ENCODE measurements at regions not wholly inside any gene's neighbourhood (a gene's known extent, or its start where the extent isn't known, plus 50 kb on each side); places are given as distances from the start of the nearest gene placed in this dataset.

DNA sequence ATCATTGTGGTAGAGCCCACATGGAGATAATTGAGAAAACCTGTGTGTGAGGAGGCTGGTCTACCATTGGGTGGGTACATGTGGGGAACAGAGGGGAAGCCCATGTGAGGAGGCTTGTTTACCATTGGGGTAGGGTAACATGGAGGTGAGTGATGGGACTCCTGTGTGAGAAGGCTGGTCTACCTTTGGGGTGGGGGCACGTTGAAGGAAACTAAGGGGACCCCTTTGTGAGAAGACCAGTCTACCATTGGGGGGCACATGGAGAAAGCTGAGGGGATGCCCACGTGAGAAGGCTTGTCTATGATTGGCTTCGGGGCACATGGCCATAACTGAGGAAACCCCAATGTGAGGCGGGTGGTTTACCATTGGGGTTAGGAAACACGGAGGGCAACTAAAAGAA, 158.5 kb downstream of the FBLN2 start:
- no peak overlapping the region for H3K4me3 ChIP-seq (ENCODE audit: low read length)
- no peak overlapping the region for H3K4me2 ChIP-seq (ENCODE audit: low read length)
- H2AFZ ChIP-seq (ENCODE audit: low read depth, low read length) = no peak overlapping the region
- TF ChIP-seq RAD21 (conservative IDR thresholded peaks at IDR 0.05) (no peak), SMC3 (conservative IDR thresholded peaks at IDR 0.05; ENCODE audit: poor library complexity) (no peak), POLR2AphosphoS5 (IDR thresholded peaks at IDR 0.05) (no peak), EP300 (conservative IDR thresholded peaks at IDR 0.05; ENCODE audit: poor library complexity, severe bottlenecking) (no peak)
- TF ChIP-seq, protein P1, sequence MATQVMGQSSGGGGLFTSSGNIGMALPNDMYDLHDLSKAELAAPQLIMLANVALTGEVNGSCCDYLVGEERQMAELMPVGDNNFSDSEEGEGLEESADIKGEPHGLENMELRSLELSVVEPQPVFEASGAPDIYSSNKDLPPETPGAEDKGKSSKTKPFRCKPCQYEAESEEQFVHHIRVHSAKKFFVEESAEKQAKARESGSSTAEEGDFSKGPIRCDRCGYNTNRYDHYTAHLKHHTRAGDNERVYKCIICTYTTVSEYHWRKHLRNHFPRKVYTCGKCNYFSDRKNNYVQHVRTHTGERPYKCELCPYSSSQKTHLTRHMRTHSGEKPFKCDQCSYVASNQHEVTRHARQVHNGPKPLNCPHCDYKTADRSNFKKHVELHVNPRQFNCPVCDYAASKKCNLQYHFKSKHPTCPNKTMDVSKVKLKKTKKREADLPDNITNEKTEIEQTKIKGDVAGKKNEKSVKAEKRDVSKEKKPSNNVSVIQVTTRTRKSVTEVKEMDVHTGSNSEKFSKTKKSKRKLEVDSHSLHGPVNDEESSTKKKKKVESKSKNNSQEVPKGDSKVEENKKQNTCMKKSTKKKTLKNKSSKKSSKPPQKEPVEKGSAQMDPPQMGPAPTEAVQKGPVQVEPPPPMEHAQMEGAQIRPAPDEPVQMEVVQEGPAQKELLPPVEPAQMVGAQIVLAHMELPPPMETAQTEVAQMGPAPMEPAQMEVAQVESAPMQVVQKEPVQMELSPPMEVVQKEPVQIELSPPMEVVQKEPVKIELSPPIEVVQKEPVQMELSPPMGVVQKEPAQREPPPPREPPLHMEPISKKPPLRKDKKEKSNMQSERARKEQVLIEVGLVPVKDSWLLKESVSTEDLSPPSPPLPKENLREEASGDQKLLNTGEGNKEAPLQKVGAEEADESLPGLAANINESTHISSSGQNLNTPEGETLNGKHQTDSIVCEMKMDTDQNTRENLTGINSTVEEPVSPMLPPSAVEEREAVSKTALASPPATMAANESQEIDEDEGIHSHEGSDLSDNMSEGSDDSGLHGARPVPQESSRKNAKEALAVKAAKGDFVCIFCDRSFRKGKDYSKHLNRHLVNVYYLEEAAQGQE (IDR thresholded peaks at IDR 0.05; ENCODE audit: borderline replicate concordance) = no peak
- H3K36me3 ChIP-seq (ENCODE audit: insufficient read depth, low read length) = no peaks in the 10 kb centered on the region
- H3K9me3 ChIP-seq (ENCODE audit: low read length) = no peaks in the 10 kb centered on the region
- no peaks in the 10 kb centered on the region for H4K20me1 ChIP-seq (ENCODE audit: insufficient read depth)
- no peak overlapping the region for H3K9ac ChIP-seq (ENCODE audit: low read length)
- H3K27me3 ChIP-seq (ENCODE audit: insufficient read depth, low read depth, low read length) = no peaks in the 10 kb centered on the region
- H3K27ac ChIP-seq (ENCODE audit: low read length) = no peak overlapping the region
- H3K9me2 ChIP-seq (ENCODE audit: insufficient read depth, low read length) = no peaks in the 10 kb centered on the region
- H3F3A ChIP-seq (ENCODE audit: insufficient read depth, low read length, poor library complexity, severe bottlenecking) = no peaks in the 10 kb centered on the region
- no peaks in the 10 kb centered on the region for H3K79me2 ChIP-seq (replicated peaks; ENCODE audit: insufficient read depth, low read length)

DNA sequence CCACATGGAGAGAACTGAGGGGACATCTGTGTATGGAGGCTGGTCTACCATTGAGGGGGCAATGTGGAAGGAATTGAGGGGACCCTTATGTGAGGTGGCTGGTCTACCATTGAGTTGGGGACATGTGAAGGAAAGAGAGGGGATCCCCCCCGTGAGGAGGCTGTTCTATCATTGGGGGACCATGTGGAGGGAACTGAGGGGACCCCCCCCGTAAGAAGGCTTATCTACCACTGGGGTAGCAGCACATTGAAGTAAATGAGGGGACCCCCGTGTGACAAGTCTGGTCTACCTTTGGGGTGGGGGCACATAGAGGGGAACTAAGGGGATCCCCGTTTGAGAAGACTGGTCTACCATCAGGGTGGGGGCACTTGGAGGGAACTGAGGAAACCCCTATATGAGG, 158.0 kb downstream of the FBLN2 start:
- no peaks in the 10 kb centered on the region for H4K20me1 ChIP-seq (ENCODE audit: insufficient read depth)
- TF ChIP-seq TAF1 (IDR thresholded peaks at IDR 0.05; ENCODE audit: low read depth) (no peak), RAD21 (conservative IDR thresholded peaks at IDR 0.05) (no peak), MXI1 (conservative IDR thresholded peaks at IDR 0.05; ENCODE audit: poor library complexity, severe bottlenecking) (no peak), EP300 (conservative IDR thresholded peaks at IDR 0.05; ENCODE audit: poor library complexity, severe bottlenecking) (no peak), POLR2AphosphoS5 (IDR thresholded peaks at IDR 0.05) (no peak), SMC3 (conservative IDR thresholded peaks at IDR 0.05; ENCODE audit: poor library complexity) (no peak), EZH2 (IDR thresholded peaks at IDR 0.05; ENCODE audit: borderline replicate concordance, insufficient read depth, low read length, poor library complexity, severe bottlenecking) (no peak)
- TF ChIP-seq, protein P1 (IDR thresholded peaks at IDR 0.05; ENCODE audit: borderline replicate concordance) = no peak
- TF ChIP-seq, protein P2, sequence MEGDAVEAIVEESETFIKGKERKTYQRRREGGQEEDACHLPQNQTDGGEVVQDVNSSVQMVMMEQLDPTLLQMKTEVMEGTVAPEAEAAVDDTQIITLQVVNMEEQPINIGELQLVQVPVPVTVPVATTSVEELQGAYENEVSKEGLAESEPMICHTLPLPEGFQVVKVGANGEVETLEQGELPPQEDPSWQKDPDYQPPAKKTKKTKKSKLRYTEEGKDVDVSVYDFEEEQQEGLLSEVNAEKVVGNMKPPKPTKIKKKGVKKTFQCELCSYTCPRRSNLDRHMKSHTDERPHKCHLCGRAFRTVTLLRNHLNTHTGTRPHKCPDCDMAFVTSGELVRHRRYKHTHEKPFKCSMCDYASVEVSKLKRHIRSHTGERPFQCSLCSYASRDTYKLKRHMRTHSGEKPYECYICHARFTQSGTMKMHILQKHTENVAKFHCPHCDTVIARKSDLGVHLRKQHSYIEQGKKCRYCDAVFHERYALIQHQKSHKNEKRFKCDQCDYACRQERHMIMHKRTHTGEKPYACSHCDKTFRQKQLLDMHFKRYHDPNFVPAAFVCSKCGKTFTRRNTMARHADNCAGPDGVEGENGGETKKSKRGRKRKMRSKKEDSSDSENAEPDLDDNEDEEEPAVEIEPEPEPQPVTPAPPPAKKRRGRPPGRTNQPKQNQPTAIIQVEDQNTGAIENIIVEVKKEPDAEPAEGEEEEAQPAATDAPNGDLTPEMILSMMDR (IDR thresholded peaks at IDR 0.05; ENCODE audit: poor library complexity, severe bottlenecking) = no peak
- H3K9me3 ChIP-seq (ENCODE audit: low read length) = no peaks in the 10 kb centered on the region
- no peak overlapping the region for H2AFZ ChIP-seq (ENCODE audit: low read depth, low read length)
- no peak overlapping the region for H3K9ac ChIP-seq (ENCODE audit: low read length)
- H3K79me2 ChIP-seq (replicated peaks; ENCODE audit: insufficient read depth, low read length) = no peaks in the 10 kb centered on the region
- H3K27me3 ChIP-seq (ENCODE audit: insufficient read depth, low read depth, low read length) = no peaks in the 10 kb centered on the region
- no peaks in the 10 kb centered on the region for H3F3A ChIP-seq (ENCODE audit: insufficient read depth, low read length, poor library complexity, severe bottlenecking)
- H3K36me3 ChIP-seq (ENCODE audit: insufficient read depth, low read length) = no peaks in the 10 kb centered on the region
- no peak overlapping the region for H3K4me2 ChIP-seq (ENCODE audit: low read length)
- H3K27ac ChIP-seq (ENCODE audit: low read length) = no peak overlapping the region
- H3K4me3 ChIP-seq (ENCODE audit: low read length) = no peak overlapping the region
- no peaks in the 10 kb centered on the region for H3K9me2 ChIP-seq (ENCODE audit: insufficient read depth, low read length)

Measured in neural cell (in vitro differentiated cells).